ENCODE measurements at regions not wholly inside any gene's neighbourhood (a gene's known extent, or its start where the extent isn't known, plus 50 kb on each side); places are given as distances from the start of the nearest gene placed in this dataset.

DNA sequence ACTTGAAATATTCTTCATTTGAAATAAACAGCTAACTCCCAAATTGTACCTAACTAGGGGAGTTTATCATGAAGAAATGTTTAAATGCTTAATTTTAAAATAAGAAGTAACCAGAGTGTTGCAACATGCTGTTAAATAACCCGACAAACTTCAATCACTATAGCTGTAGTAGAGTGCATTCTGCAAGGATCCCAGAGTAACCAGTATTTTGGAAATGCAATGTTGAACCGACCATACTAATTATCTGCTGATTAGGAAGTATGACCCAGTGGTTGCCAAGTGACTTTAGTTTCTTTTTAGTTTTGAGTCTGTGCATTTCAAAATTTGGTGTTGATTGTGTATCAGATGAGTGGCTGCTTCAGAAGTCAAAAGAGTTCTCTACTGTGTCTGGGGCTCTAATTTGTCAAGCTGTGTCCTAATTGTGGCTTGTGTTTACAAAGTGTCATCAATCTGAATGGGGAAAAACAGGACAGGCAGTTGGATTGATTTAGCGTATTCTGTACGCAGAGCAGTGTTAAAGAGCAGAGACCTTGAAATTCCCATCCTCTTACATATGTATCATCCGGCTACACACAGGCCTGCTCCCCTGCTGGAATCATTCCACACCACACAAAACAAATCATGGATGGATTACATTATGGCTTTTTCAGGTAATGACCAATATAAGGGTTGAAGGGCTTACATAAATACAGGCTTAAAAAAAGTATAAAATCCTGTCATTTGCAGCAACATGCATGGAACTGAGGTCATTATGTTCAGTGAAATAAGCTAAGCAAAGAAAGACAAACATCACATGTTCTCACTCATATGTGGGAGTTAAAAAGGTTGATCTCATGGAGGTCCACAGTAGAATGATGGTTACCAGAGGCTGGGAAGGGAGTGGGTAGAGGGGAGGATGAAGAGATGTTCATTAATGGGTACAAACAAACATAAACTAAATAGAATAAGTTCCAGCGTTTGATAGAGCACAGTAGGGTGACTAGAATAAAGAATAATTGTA, 351.5 kb downstream of the KLF12 start:
- TF ChIP-seq, protein P1, sequence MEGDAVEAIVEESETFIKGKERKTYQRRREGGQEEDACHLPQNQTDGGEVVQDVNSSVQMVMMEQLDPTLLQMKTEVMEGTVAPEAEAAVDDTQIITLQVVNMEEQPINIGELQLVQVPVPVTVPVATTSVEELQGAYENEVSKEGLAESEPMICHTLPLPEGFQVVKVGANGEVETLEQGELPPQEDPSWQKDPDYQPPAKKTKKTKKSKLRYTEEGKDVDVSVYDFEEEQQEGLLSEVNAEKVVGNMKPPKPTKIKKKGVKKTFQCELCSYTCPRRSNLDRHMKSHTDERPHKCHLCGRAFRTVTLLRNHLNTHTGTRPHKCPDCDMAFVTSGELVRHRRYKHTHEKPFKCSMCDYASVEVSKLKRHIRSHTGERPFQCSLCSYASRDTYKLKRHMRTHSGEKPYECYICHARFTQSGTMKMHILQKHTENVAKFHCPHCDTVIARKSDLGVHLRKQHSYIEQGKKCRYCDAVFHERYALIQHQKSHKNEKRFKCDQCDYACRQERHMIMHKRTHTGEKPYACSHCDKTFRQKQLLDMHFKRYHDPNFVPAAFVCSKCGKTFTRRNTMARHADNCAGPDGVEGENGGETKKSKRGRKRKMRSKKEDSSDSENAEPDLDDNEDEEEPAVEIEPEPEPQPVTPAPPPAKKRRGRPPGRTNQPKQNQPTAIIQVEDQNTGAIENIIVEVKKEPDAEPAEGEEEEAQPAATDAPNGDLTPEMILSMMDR (IDR thresholded peaks at IDR 0.05; ENCODE audit: poor library complexity): no peak
- TF ChIP-seq EZH2 (IDR thresholded peaks at IDR 0.05; ENCODE audit: borderline replicate concordance): no peak

All from hepatocyte (in vitro differentiated cells).